Stimulated activated CD4-positive, alpha-beta T cell treated with anti-CD3 and anti-CD28 coated beads, Interleukin-12 subunit alpha, Interleukin-12 subunit beta, amount 100 ng/mL, for 4 hours (primary cell): ENCODE measurements at regions not wholly inside any gene's neighbourhood (a gene's known extent, or its start where the extent isn't known, plus 50 kb on each side); places are given as distances from the start of the nearest gene placed in this dataset.
"Not testable (repeated sequence)": the region's sequence is repeated elsewhere in the genome, so short reads cannot be mapped to it uniquely, and the experiment has no call there.

Experiments
- DNase-seq: peaks from one replicate; pipeline ENCODE4 v3.0.0-alpha.2; 2020

GRCh38 chr1:200279810-200280411 lies 129.9 kb downstream of the ZNF281 start:
- DNase-seq = no peak

GRCh38 chr1:200275816-200276453 lies 133.9 kb downstream of the ZNF281 start:
- DNase-seq = no peak

GRCh38 chr1:200275415-200275814 lies 134.4 kb downstream of the ZNF281 start:
- no peak for DNase-seq

- no peak for DNase-seq
These were observed 135.7 kb downstream of the ZNF281 start for GRCh38 chr1:200274116-200274515.

- no peak for DNase-seq
These were observed 137.3 kb downstream of the ZNF281 start for GRCh38 chr1:200272481-200273068.

GRCh38 chr1:200269256-200269655 lies 140.6 kb downstream of the ZNF281 start:
- DNase-seq = no peak

GRCh38 chr1:200267937-200268336 lies 141.9 kb downstream of the ZNF281 start:
- DNase-seq = no peak

GRCh38 chr1:200267458-200267857 lies 142.4 kb downstream of the ZNF281 start:
- DNase-seq = no peak

- no peak for DNase-seq
These were observed 143.0 kb downstream of the ZNF281 start for GRCh38 chr1:200266871-200267270.

- no peak for DNase-seq
These were observed 144.0 kb downstream of the ZNF281 start for GRCh38 chr1:200265881-200266280.

GRCh38 chr1:200265104-200265503 lies 144.7 kb downstream of the ZNF281 start:
- no peak for DNase-seq

- DNase-seq = no peak
These were observed 146.6 kb downstream of the ZNF281 start for GRCh38 chr1:200263203-200263602.

- no peak for DNase-seq
These were observed 147.4 kb downstream of the ZNF281 start for GRCh38 chr1:200262326-200262965.

- DNase-seq = no peak
These were observed 149.1 kb downstream of the ZNF281 start for GRCh38 chr1:200260597-200261335.

GRCh38 chr1:200258447-200259375 lies 151.1 kb downstream of the ZNF281 start:
- DNase-seq = no peak

GRCh38 chr1:200257235-200257634 lies 152.6 kb downstream of the ZNF281 start:
- no peak for DNase-seq

- not testable (repeated sequence) for DNase-seq
These were observed 155.2 kb downstream of the ZNF281 start for GRCh38 chr1:200254602-200255001.

- no peak for DNase-seq
These were observed 155.9 kb downstream of the ZNF281 start for GRCh38 chr1:200253774-200254495.

- DNase-seq = no peak
These were observed 157.3 kb downstream of the ZNF281 start for GRCh38 chr1:200252531-200252930.

GRCh38 chr1:200250469-200250868 lies 159.4 kb downstream of the ZNF281 start:
- no peak for DNase-seq

GRCh38 chr1:200248541-200248940 lies 161.3 kb downstream of the ZNF281 start:
- no peak for DNase-seq
